Testis (tissue), 2 donors: ENCODE measurements at regions not wholly inside any gene's neighbourhood (a gene's known extent, or its start where the extent isn't known, plus 50 kb on each side); places are given as distances from the start of the nearest gene placed in this dataset.

Experiments used
- POLR2A ChIP-seq: fragments of 450-650 bp; IDR thresholded peaks from one replicate; pipeline ENCODE4 v1.6.1; 2017; ENCODE audit warnings: antibody characterized with exemption, mild to moderate bottlenecking, moderate library complexity
- TF ChIP-seq, protein P1 (sequence below), 3 experiments: fragments of 450-650 bp in 2 of 3; fragments of 200-600 bp in 1 of 3; sonication (generic) in 1 of 3; IDR thresholded peaks; one replicate each; pipeline ENCODE4 v1.5.1; 2016 to 2019; ENCODE audit warnings: antibody characterized with exemption in 3 of 3, mild to moderate bottlenecking in 2 of 3, moderate library complexity in 1 of 3

DNA sequence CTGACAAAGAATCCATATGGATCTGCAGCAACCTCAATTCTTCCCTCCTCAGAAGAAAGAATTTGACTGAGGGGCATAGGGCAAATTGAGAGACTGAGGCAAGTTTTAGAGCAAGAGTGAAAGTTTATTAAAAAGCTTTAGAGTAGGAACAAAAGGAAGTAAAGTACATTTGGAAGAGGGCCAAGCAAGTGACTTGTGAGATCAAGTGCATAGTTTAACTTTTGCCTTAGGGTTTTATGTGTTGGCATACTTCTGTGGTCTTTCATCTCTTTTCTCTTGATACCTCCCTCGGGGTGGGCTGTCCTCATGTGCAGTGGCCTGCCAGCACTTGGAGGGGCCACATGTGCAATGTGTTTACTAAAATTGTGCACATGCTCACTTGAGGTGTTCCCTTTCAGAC lies 98.0 kb upstream of the MAGEB16 start:
- no peak for TF ChIP-seq POLR2A
- TF ChIP-seq, protein P1, sequence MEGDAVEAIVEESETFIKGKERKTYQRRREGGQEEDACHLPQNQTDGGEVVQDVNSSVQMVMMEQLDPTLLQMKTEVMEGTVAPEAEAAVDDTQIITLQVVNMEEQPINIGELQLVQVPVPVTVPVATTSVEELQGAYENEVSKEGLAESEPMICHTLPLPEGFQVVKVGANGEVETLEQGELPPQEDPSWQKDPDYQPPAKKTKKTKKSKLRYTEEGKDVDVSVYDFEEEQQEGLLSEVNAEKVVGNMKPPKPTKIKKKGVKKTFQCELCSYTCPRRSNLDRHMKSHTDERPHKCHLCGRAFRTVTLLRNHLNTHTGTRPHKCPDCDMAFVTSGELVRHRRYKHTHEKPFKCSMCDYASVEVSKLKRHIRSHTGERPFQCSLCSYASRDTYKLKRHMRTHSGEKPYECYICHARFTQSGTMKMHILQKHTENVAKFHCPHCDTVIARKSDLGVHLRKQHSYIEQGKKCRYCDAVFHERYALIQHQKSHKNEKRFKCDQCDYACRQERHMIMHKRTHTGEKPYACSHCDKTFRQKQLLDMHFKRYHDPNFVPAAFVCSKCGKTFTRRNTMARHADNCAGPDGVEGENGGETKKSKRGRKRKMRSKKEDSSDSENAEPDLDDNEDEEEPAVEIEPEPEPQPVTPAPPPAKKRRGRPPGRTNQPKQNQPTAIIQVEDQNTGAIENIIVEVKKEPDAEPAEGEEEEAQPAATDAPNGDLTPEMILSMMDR (IDR thresholded peaks at IDR 0.05) = no peak
